ENCODE measurements at regions not wholly inside any gene's neighbourhood (a gene's known extent, or its start where the extent isn't known, plus 50 kb on each side); places are given as distances from the start of the nearest gene placed in this dataset.
A peak's percentile ranks its signal among the peaks of the same experiment; 100 is the strongest.
"Not testable (repeated sequence)": the region's sequence is repeated elsewhere in the genome, so short reads cannot be mapped to it uniquely, and the experiment has no call there.

DNA sequence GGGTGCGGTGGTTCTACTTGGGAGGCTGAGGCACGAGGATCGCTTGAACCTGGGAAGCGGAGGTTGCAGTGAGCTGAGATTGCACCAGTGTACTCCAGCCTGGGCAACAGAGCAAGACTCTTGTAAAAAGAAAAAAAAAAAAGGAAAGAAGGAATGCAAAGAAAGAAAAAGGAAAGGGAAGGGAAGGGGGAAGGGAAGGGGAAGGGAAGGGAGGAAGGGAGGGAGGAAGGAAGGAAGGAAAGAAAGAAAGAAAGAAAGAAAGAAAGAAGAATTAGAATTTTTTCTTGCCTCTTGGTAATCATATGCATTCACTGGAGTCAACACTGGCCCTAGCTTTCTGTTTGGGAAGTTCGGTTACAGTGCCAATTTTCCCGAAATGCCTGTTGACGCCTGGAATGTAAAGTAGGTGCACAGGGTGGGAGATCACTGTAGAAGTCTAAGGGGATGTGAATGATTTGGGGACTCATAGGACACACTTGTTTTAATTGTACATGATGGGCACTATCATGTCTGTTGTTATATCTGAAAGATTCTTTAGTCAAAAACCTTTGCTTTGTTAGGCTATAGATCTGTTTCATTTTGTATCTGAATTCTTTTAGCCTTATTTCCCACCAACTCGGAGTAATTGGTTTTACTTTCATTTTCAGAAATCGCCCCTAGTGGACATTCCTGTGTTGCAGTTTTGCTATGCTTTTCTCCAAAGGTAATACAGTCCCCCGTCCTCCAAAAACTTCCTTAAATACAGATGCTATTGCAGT is 59.8 kb upstream of the MORC3 start:
- H3K9me3 Mint-ChIP-seq = peaks cover 5% of the 10 kb centered on the region
- H3K27ac Mint-ChIP-seq = peak overlapping the region; percentile 95
- no peaks in the 10 kb centered on the region for H3K27me3 Mint-ChIP-seq
- peaks cover 41% of the 10 kb centered on the region for H3K36me3 Mint-ChIP-seq
- peaks cover 70% of the 10 kb centered on the region for H3K4me1 Mint-ChIP-seq
- peak; percentile 59 for ATAC-seq
- H3K4me3 Mint-ChIP-seq = peak overlapping the region; percentile 77

DNA sequence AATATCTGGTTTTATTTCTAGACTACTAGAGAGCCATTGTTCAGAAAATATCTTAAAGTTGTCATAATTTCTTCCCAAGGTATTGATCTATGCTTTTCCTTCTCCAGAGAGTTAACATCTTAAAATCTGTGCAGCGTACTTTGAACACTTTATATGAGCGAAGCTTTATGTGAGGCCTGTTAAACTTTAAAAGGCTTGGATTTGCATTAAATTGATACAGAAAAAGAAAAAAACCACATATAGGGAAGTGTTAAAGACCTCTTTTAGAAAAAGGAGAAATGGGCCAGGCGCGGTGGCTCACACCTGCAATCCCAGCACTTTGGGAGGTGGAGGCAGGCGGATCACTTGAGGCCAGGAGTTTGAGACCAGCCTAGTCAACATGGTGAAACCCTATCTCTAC is 59.2 kb upstream of the MORC3 start:
- H3K27ac Mint-ChIP-seq = peak overlapping the region; percentile 95
- ATAC-seq = peak; percentile 62
- peaks cover 5% of the 10 kb centered on the region for H3K9me3 Mint-ChIP-seq
- peak overlapping the region; percentile 77 for H3K4me3 Mint-ChIP-seq
- peaks cover 70% of the 10 kb centered on the region for H3K4me1 Mint-ChIP-seq
- H3K27me3 Mint-ChIP-seq = no peaks in the 10 kb centered on the region
- H3K36me3 Mint-ChIP-seq = peaks cover 47% of the 10 kb centered on the region

DNA sequence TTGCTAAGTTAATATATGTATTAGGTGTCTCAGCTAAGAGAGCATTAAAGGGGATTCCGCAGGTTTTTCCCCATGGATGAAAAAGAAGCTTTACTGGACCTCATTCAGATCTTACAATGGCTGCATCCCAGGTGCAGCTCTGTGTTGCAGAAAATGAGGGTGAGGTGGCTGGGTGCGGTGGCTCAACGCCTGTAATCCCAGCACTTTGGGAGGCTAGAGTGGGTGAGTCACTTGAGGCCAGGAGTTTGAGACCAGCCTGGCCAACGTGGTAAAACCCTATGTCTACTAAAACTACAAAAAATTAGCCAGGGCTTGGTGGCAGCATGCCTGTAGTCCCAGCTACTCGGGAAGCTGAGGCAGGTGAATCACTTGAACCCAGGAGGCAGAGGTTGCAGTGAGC is 58.5 kb upstream of the MORC3 start:
- Mint-ChIP-seq H3K27ac (peak overlapping the region; percentile 95), H3K36me3 (peaks cover 51% of the 10 kb centered on the region), H3K4me3 (no peak overlapping the region), H3K4me1 (peaks cover 64% of the 10 kb centered on the region), H3K9me3 (peaks cover 5% of the 10 kb centered on the region), H3K27me3 (no peaks in the 10 kb centered on the region)
- no peak for ATAC-seq

DNA sequence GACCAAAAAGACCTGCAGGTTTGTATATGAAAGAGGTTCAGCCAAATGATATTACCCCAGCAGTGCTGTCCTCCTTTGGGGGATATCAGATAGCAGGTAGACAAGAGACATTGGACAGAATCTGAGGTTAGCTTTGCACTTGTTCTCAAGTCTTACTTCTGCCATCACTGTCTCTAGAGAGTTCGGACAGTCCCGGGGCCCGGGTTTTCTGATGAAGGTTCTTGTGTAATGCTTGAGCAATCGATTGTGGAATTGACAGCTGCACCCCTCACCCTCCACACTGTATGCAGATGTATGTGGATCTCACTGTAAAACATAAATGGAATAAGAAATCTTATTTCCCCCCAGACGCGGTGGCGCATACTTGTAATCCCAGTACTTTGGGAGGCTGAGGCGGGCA is 56.2 kb upstream of the MORC3 start:
- peaks cover 53% of the 10 kb centered on the region for H3K36me3 Mint-ChIP-seq
- peaks cover 4% of the 10 kb centered on the region for H3K9me3 Mint-ChIP-seq
- H3K4me1 Mint-ChIP-seq = peaks cover 56% of the 10 kb centered on the region
- H3K27me3 Mint-ChIP-seq = no peaks in the 10 kb centered on the region
- ATAC-seq = peak; percentile 78
- peak overlapping the region; percentile 49 for H3K27ac Mint-ChIP-seq
- H3K4me3 Mint-ChIP-seq = no peak overlapping the region

DNA sequence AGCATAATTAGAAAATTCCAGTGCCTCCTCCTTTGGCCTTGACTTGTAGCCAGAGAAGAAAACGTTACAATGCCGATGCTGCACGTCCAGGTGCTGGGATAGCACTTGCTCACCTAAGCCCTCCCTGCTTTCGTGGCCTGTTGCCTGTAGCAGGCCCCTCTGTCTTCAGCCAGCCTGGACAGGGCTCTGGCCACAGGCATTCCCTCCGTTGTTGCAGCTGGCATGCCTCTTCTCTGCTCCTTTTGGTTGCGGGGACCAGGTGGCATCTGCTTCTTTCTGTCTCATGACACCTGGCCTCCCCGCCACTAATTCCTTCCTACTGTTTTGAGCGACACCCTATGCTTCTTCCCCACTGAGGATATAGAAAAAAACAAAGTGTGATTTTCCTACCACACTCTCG is 54.6 kb upstream of the MORC3 start:
- H3K36me3 Mint-ChIP-seq = peaks cover 58% of the 10 kb centered on the region

DNA sequence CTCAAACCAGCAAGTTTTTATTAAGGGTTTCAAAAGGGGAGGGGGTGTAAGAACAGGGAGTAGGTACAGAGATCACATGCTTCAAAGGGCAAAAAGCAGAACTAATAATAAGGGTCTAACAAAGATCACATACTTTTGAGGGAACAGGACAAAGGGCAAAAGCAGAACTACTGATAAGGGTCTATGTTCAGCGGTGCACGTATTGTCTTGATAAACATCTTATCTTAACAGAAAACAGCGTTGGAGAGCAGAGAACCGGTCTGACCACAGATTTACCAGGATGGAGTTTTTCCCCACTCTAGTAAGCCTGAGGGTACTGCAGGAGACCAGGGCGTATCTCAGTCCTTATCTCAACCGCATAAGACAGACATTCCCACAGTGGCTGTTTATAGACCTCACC is 52.2 kb upstream of the MORC3 start:
- not testable (repeated sequence) for H3K4me3 Mint-ChIP-seq, H3K9me3 Mint-ChIP-seq, ATAC-seq, H3K27me3 Mint-ChIP-seq
- peaks cover 29% of the 10 kb centered on the region for H3K4me1 Mint-ChIP-seq
- peaks cover 58% of the 10 kb centered on the region for H3K36me3 Mint-ChIP-seq
- peak overlapping the region; percentile 38 for H3K27ac Mint-ChIP-seq

More for the DNA sequence above, 54.6 kb upstream of the MORC3 start:
- H3K4me3 Mint-ChIP-seq = no peak overlapping the region
- peaks cover 4% of the 10 kb centered on the region for H3K9me3 Mint-ChIP-seq
- no peak for ATAC-seq
- no peaks in the 10 kb centered on the region for H3K27me3 Mint-ChIP-seq
- peaks cover 43% of the 10 kb centered on the region for H3K4me1 Mint-ChIP-seq
- peak overlapping the region; percentile 43 for H3K27ac Mint-ChIP-seq

DNA sequence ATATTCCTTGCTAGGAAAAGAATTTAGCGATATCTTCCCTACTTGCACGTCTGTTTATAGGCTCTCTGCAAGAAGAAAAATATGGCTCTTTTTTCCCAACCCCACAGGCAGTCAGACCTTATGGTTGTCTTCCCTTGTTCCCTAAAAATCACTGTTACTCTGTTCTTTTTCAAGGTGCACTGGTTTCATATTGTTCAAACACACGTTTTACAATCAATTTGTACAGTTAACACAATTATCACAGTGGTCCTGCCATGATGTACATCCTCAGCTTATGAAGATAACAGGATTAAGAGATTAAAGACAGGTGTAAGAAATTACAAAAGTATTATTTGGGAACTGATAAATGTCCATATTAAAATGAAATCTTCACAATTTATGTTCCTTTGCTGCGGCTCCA is 51.7 kb upstream of the MORC3 start:
- ATAC-seq, H3K27me3 Mint-ChIP-seq, H3K9me3 Mint-ChIP-seq, H3K27ac Mint-ChIP-seq, H3K4me3 Mint-ChIP-seq: not testable (repeated sequence)
- Mint-ChIP-seq H3K36me3 (peaks cover 60% of the 10 kb centered on the region), H3K4me1 (peaks cover 29% of the 10 kb centered on the region)

All from stimulated activated memory B cell treated with anti-CD40 and anti-IgM and Interleukin-4, amounts not matched to agents 10 μg/mL and 1 μg/mL and 100 μg/mL, for 72 hours (primary cell).